ENCODE measurements at regions not wholly inside any gene's neighbourhood (a gene's known extent, or its start where the extent isn't known, plus 50 kb on each side); places are given as distances from the start of the nearest gene placed in this dataset.

GRCh38 chr11:98793276-98793675 lies 227.5 kb upstream of the CNTN5 start:
- TF ChIP-seq, protein P1, sequence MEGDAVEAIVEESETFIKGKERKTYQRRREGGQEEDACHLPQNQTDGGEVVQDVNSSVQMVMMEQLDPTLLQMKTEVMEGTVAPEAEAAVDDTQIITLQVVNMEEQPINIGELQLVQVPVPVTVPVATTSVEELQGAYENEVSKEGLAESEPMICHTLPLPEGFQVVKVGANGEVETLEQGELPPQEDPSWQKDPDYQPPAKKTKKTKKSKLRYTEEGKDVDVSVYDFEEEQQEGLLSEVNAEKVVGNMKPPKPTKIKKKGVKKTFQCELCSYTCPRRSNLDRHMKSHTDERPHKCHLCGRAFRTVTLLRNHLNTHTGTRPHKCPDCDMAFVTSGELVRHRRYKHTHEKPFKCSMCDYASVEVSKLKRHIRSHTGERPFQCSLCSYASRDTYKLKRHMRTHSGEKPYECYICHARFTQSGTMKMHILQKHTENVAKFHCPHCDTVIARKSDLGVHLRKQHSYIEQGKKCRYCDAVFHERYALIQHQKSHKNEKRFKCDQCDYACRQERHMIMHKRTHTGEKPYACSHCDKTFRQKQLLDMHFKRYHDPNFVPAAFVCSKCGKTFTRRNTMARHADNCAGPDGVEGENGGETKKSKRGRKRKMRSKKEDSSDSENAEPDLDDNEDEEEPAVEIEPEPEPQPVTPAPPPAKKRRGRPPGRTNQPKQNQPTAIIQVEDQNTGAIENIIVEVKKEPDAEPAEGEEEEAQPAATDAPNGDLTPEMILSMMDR (IDR thresholded peaks at IDR 0.05; ENCODE audit: low read length) = no peak
- TF ChIP-seq EZH2 (IDR thresholded peaks at IDR 0.05; ENCODE audit: borderline replicate concordance, low read length) = no peak
